IMR-90 (cell line): ENCODE measurements at regions not wholly inside any gene's neighbourhood (a gene's known extent, or its start where the extent isn't known, plus 50 kb on each side); places are given as distances from the start of the nearest gene placed in this dataset.

Experiments
- ATAC-seq: fragments of 200-7000 bp; cut with Tn5 transposase; 2 replicates; pipeline ENCODE4 v1.9.1; 2020; ENCODE audit warnings: low read depth, mild to moderate bottlenecking, moderate library complexity
- BruUV-seq: library from RNA; stranded (reverse); fragments of 400-500 nt; replicated peaks from 2 replicates; lab custom pipeline; 2021; lab: Mats Ljungman, UMichigan
- CTCF ChIA-PET: fragments of 300-600 bp; formaldehyde crosslinking; extraction: SDS; loops from one replicate; lab custom pipeline; 2021; ENCODE audit warnings: antibody characterized with exemption; lab: Yijun Ruan, JAX
- POLR2A ChIA-PET: fragments of 300-600 bp; sonication (Branson Sonifier 250); formaldehyde crosslinking; loops from one replicate; lab custom pipeline; 2022; ENCODE audit warnings: antibody characterized with exemption; ENCODE audit not compliant: unreplicated experiment; lab: Charles Lee
- DNase-seq: peaks from one replicate; pipeline ENCODE4 v3.0.0; 2013
- H2AFZ ChIP-seq: replicated peaks from 2 replicates; pipeline ENCODE3; 2013; ENCODE audit warnings: low read length, mild to moderate bottlenecking; ENCODE audit not compliant: poor library complexity
- H2AK5ac ChIP-seq: 2 replicates; pipeline ENCODE4 v1.6.1; 2013; ENCODE audit warnings: low read depth, low read length, inconsistent platforms
- H2AK9ac ChIP-seq: replicated peaks from 2 replicates; pipeline ENCODE3; 2013; ENCODE audit warnings: mild to moderate bottlenecking, low read depth, low read length, moderate library complexity; ENCODE audit not compliant: poor library complexity
- H2BK120ac ChIP-seq: 2 replicates; pipeline ENCODE4 v1.6.1; 2013; ENCODE audit warnings: low read depth, low read length, inconsistent platforms
- H2BK15ac ChIP-seq: 3 replicates; pipeline ENCODE4 v1.6.1; 2013; ENCODE audit warnings: low read depth, low read length, inconsistent platforms
- H2BK20ac ChIP-seq: 2 replicates; pipeline ENCODE4 v1.6.1; 2013; ENCODE audit warnings: low read depth, mild to moderate bottlenecking, inconsistent platforms, low read length, moderate library complexity
- H2BK5ac ChIP-seq: 2 replicates; pipeline ENCODE4 v1.6.1; 2013; ENCODE audit warnings: mild to moderate bottlenecking, low read depth, low read length, inconsistent platforms; ENCODE audit not compliant: poor library complexity, severe bottlenecking
- H3K14ac ChIP-seq: replicated peaks from 2 replicates; pipeline ENCODE4 v1.6.1; 2013; ENCODE audit warnings: low read depth, low read length, inconsistent platforms
- H3K18ac ChIP-seq: 2 replicates; pipeline ENCODE4 v1.6.1; 2013; ENCODE audit warnings: low read depth, low read length, control low read depth
- H3K23ac ChIP-seq: 2 replicates; pipeline ENCODE4 v1.6.1; 2013; ENCODE audit warnings: low read depth, low read length, inconsistent platforms
- H3K27ac ChIP-seq: 2 replicates; pipeline ENCODE4 v1.5.1; 2013; ENCODE audit warnings: mild to moderate bottlenecking, control low read depth, low read length; ENCODE audit not compliant: insufficient read depth
- H3K27me3 ChIP-seq: 2 replicates; pipeline ENCODE4 v1.6.1; 2013; ENCODE audit warnings: low read length; ENCODE audit not compliant: control insufficient read depth, insufficient read depth
- H3K36me3 ChIP-seq: 2 replicates; pipeline ENCODE4 v1.6.1; 2013; ENCODE audit warnings: low read length, mixed read lengths; ENCODE audit not compliant: control insufficient read depth, insufficient read depth
- H3K4ac ChIP-seq: 2 replicates; pipeline ENCODE4 v1.6.1; 2013; ENCODE audit warnings: low read depth, low read length, inconsistent platforms
- H3K4me1 ChIP-seq: 2 replicates; pipeline ENCODE4 v1.6.1; 2013; ENCODE audit warnings: low read length, mixed read lengths; ENCODE audit not compliant: control insufficient read depth, insufficient read depth
- H3K4me2 ChIP-seq: 2 replicates; pipeline ENCODE4 v1.6.1; 2013; ENCODE audit warnings: low read depth, mild to moderate bottlenecking, control low read depth, low read length, moderate library complexity
- H3K4me3 ChIP-seq: 2 replicates; pipeline ENCODE4 v1.5.1; 2013; ENCODE audit warnings: low read depth, mild to moderate bottlenecking, control low read depth, low read length, moderate library complexity; ENCODE audit not compliant: insufficient read depth
- H3K56ac ChIP-seq: 2 replicates; pipeline ENCODE4 v1.6.1; 2013; ENCODE audit warnings: low read length, inconsistent platforms; ENCODE audit not compliant: insufficient read depth; ENCODE audit errors: extremely low read depth
- H3K79me1 ChIP-seq, 2 experiments: 2 replicates each; pipeline ENCODE4 v1.6.1; 2013; ENCODE audit warnings: low read length in 2 of 2, inconsistent platforms in 1 of 2, low read depth in 1 of 2
- H3K9ac ChIP-seq: 2 replicates; pipeline ENCODE4 v1.6.1; 2013; ENCODE audit warnings: low read depth, low read length, control low read depth
- H3K9me1 ChIP-seq: 2 replicates; pipeline ENCODE4 v1.6.1; 2013; ENCODE audit warnings: low read length, inconsistent platforms; ENCODE audit not compliant: insufficient read depth
- H3K9me3 ChIP-seq: 2 replicates; pipeline ENCODE4 v1.6.1; 2013; ENCODE audit warnings: low read length; ENCODE audit not compliant: control insufficient read depth, insufficient read depth
- H4K20me1 ChIP-seq: 2 replicates; pipeline ENCODE4 v1.6.1; 2013; ENCODE audit warnings: low read length, inconsistent platforms; ENCODE audit not compliant: insufficient read depth
- H4K5ac ChIP-seq: 2 replicates; pipeline ENCODE4 v1.6.1; 2013; ENCODE audit warnings: mild to moderate bottlenecking, low read depth, low read length, control low read depth
- H4K8ac ChIP-seq, 2 experiments: 2 replicates each; pipeline ENCODE4 v1.6.1; 2013; ENCODE audit warnings: low read depth in 2 of 2, low read length in 2 of 2, control low read depth in 1 of 2, inconsistent platforms in 1 of 2
- H4K91ac ChIP-seq: 2 replicates; pipeline ENCODE4 v1.6.1; 2013; ENCODE audit warnings: low read depth, low read length, inconsistent platforms; ENCODE audit not compliant: insufficient read depth
- CTCF ChIP-seq: conservative IDR thresholded peaks from 2 replicates; pipeline ENCODE4 v1.5.1; 2012; ENCODE audit warnings: mild to moderate bottlenecking, low read depth, low read length, improper control_type of control experiment
- ELK1 ChIP-seq: fragments of 150-350 bp; IDR thresholded peaks from 2 replicates; pipeline ENCODE4 v1.6.1; 2016; ENCODE audit warnings: low read depth, mild to moderate bottlenecking, low read length, moderate library complexity, borderline replicate concordance
- FOS ChIP-seq: fragments of 150-350 bp; IDR thresholded peaks from 2 replicates; pipeline ENCODE4 v1.6.1; 2016; ENCODE audit warnings: low read depth, low read length
- MAFK ChIP-seq: IDR thresholded peaks from 2 replicates; pipeline ENCODE4 v1.6.1; 2012; ENCODE audit warnings: low read depth, low read length, improper control_type of control experiment
- MAZ ChIP-seq: IDR thresholded peaks from 2 replicates; pipeline ENCODE4 v1.6.1; 2012; ENCODE audit warnings: low read depth, mild to moderate bottlenecking, low read length, improper control_type of control experiment, moderate library complexity, borderline replicate concordance
- MXI1 ChIP-seq: IDR thresholded peaks from 2 replicates; pipeline ENCODE4 v1.6.1; 2012; ENCODE audit warnings: low read depth, mild to moderate bottlenecking, low read length, moderate library complexity, borderline replicate concordance
- NFE2L2 ChIP-seq: fragments of 150-350 bp; IDR thresholded peaks from 2 replicates; pipeline ENCODE4 v1.6.1; 2016; ENCODE audit warnings: low read depth, mild to moderate bottlenecking, low read length
- RAD21 ChIP-seq: IDR thresholded peaks from 2 replicates; pipeline ENCODE4 v1.6.1; 2012; ENCODE audit warnings: low read length, improper control_type of control experiment
- USF2 ChIP-seq: fragments of 150-350 bp; IDR thresholded peaks from 2 replicates; pipeline ENCODE4 v1.6.1; 2017; ENCODE audit warnings: mild to moderate bottlenecking, antibody characterized with exemption, low read length, low read depth
- WGBS, 2 experiments: methylation state at CpG; one replicate each; pipeline versions ENCODE4 v1.1.5 to v1.1.7; 2013; ENCODE audit warnings: missing lambda C conversion rate in 2 of 2; ENCODE audit not compliant: insufficient read length in 1 of 2; ENCODE audit errors: extremely low coverage in 2 of 2; 5-methylcytosine and 5-hydroxymethylcytosine counted together
- dilution Hi-C: fragments of 300-500 bp; cut with HindIII; formaldehyde crosslinking; loops from one replicate; pipeline ENCODE4 v1.14.3; 2018; ENCODE audit warnings: low sequenced_read_pairs; ENCODE audit not compliant: unreplicated experiment
- in situ Hi-C: fragments of 300-500 bp; cut with MboI; formaldehyde crosslinking; loops from 3 replicates; pipeline ENCODE4 v1.14.3; 2019; ENCODE audit warnings: low sequenced_read_pairs, inconsistent platforms, mixed read lengths
- intact Hi-C: fragments of 100-400 bp; cut with micrococcal nuclease; formaldehyde crosslinking; loops from 2 replicates; pipeline ENCODE4 v1.10.0; 2022

- ChIA-PET CTCF (no interaction called here), POLR2A (no interaction called here)
- no TSS peak for BruUV-seq
- no peak overlapping the region for H2BK120ac ChIP-seq
- no peaks in the 10 kb centered on the region for H3K9me1 ChIP-seq
- H3K27ac ChIP-seq = no peak overlapping the region
- DNase-seq (no peak), ATAC-seq (no peak)
- no peak overlapping the region for H3K9ac ChIP-seq
- intact Hi-C loops = no loop called here
- H2AK5ac ChIP-seq = no peak overlapping the region
- TF ChIP-seq NFE2L2 (no peak), ELK1 (no peak), MAFK (no peak), CTCF (no peak), FOS (no peak), RAD21 (no peak), MAZ (no peak), MXI1 (no peak), USF2 (no peak)
- dilution Hi-C loops = no loop called here
- no peak overlapping the region for H2BK5ac ChIP-seq
- H3K36me3 ChIP-seq = no peaks in the 10 kb centered on the region
- H3K18ac ChIP-seq = no peak overlapping the region
- H2AFZ ChIP-seq = no peak overlapping the region
- no peak overlapping the region for H4K5ac ChIP-seq
- in situ Hi-C loops = no loop called here
- H4K8ac ChIP-seq = no peak overlapping the region
- H3K79me1 ChIP-seq = no peaks in the 10 kb centered on the region
- H4K91ac ChIP-seq = no peak overlapping the region
- peaks cover 18% of the 10 kb centered on the region for H3K9me3 ChIP-seq
- H3K14ac ChIP-seq = no peak overlapping the region
- H3K4me1 ChIP-seq = no peaks in the 10 kb centered on the region
- no peak overlapping the region for H3K4me3 ChIP-seq
- H2BK20ac ChIP-seq = no peak overlapping the region
- H2BK15ac ChIP-seq = no peak overlapping the region
- no peak overlapping the region for H3K4ac ChIP-seq
- H3K56ac ChIP-seq = no peak overlapping the region
- H3K23ac ChIP-seq = no peak overlapping the region
- no peak overlapping the region for H2AK9ac ChIP-seq
- WGBS, 2 experiments = no CpG with 5 or more reads among the region's 5 CpGs
- no peaks in the 10 kb centered on the region for H3K27me3 ChIP-seq
- no peak overlapping the region for H3K4me2 ChIP-seq
- H4K20me1 ChIP-seq = no peaks in the 10 kb centered on the region
These were observed 360.5 kb downstream of the RSL24D1 start for GRCh38 chr15:54836052-54836795.
